GM12878 (cell line): ENCODE measurements at regions not wholly inside any gene's neighbourhood (a gene's known extent, or its start where the extent isn't known, plus 50 kb on each side); places are given as distances from the start of the nearest gene placed in this dataset.

ENCODE experiments used
- CTCF ChIP-seq, 3 experiments: IDR thresholded peaks in 2 of 3; conservative IDR thresholded peaks in 1 of 3; 2 replicates each; pipeline ENCODE4 v1.5.1; 2011; ENCODE audit warnings: low read depth in 3 of 3, low read length in 3 of 3, mild to moderate bottlenecking in 3 of 3, control low read depth in 2 of 3, moderate library complexity in 2 of 3, inconsistent platforms in 1 of 3, mixed read lengths in 1 of 3; ENCODE audit not compliant: control insufficient read depth in 2 of 3, insufficient read depth in 1 of 3; ENCODE audit errors: extremely low read depth in 1 of 3
- KDM1A ChIP-seq: fragments of 200-600 bp; sonication (generic); IDR thresholded peaks from 2 replicates; pipeline ENCODE4 v1.6.1; 2016; ENCODE audit warnings: borderline replicate concordance
- SRF ChIP-seq, 2 experiments: IDR thresholded peaks; 2 replicates each; pipeline ENCODE4 v1.6.1; 2011; ENCODE audit warnings: low read depth in 2 of 2, low read length in 2 of 2, mild to moderate bottlenecking in 1 of 2, moderate library complexity in 1 of 2
- TAF1 ChIP-seq: IDR thresholded peaks from 2 replicates; pipeline ENCODE4 v1.6.1; 2011; ENCODE audit warnings: mild to moderate bottlenecking, low read depth, low read length, borderline replicate concordance

- TF ChIP-seq TAF1 (no peak), SRF (IDR thresholded peaks at IDR 0.05; ENCODE audit: low read depth in 2 of 2, low read length in 2 of 2) (no peak), CTCF (IDR thresholded peaks at IDR 0.05 in 2 of 3, conservative IDR thresholded peaks at IDR 0.05 in 1 of 3; ENCODE audit: control insufficient read depth in 2 of 3, extremely low read depth in 1 of 3, insufficient read depth in 1 of 3, low read depth in 3 of 3, low read length in 3 of 3) (no peak), KDM1A (no peak)
These were observed 129.8 kb upstream of the CPNE4 start for GRCh38 chr3:132164469-132165092.
